Uterus (tissue), 2 donors: ENCODE measurements at regions not wholly inside any gene's neighbourhood (a gene's known extent, or its start where the extent isn't known, plus 50 kb on each side); places are given as distances from the start of the nearest gene placed in this dataset.

Experiments used
- CTCF ChIP-seq, 4 experiments: fragments of 200-600 bp in 2 of 4; fragments of 450-650 bp in 2 of 4; sonication (generic) in 2 of 4; IDR thresholded peaks; one replicate each; pipeline ENCODE4 v1.5.1; 2016 to 2019; ENCODE audit warnings: antibody characterized with exemption in 4 of 4, mild to moderate bottlenecking in 2 of 4, moderate library complexity in 1 of 4
- POLR2A ChIP-seq, 2 donors: fragments of 450-650 bp; IDR thresholded peaks; one replicate each; pipeline ENCODE4 v1.6.1; 2016; ENCODE audit warnings: antibody characterized with exemption in 2 of 2, mild to moderate bottlenecking in 1 of 2, moderate library complexity in 1 of 2

GRCh38 chrX:25527596-25527995 is 511.8 kb upstream of the ARX start:
- TF ChIP-seq CTCF (IDR thresholded peaks at IDR 0.05) = no peak
- TF ChIP-seq POLR2A (IDR thresholded peaks at IDR 0.05) = no peak
